ENCODE measurements at regions not wholly inside any gene's neighbourhood (a gene's known extent, or its start where the extent isn't known, plus 50 kb on each side); places are given as distances from the start of the nearest gene placed in this dataset.

DNA sequence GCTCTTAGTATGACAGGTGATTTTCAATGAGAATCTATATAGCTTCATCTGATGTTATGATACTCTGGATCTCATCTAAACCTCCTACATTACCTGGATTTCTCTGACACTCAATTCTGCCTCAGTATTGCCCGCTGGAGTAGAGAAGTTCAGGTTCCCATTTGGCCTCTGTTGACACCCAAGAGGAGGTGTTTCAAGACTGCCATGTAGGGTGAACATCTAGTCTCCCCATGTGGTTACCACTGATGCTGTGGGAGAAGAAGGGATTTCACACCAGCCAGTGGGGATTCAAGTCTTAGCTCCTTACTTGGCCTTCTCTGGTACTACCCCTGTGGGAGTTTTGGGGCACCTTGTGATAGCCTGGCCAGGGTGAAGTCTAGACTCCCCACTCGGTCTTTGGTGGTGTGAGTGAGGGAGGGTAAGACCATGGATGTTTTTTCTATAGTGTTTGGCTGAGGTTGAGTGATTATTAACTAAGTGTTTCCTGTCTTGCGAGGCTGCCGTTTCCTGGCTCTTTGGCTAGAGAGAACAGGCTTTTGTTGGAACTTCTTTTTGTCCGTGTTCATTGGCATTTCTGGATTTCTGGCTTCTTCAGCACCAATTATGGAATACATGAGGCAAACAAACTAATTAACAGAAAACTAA is 90.7 kb downstream of the RHOU start:
- Histone ChIP-seq H3K4me3 (replicated peaks in 1 of 3) (no peak overlapping the region), H3K4me1 (peaks cover 14 to 18% of the 10 kb centered on the region in 2 donors), H3K27me3 (no peaks in the 10 kb centered on the region), H3K27ac (no peak overlapping the region), H3K36me3 (no peaks in the 10 kb centered on the region), H3K9me3 (no peaks in the 10 kb centered on the region)
- 60 to 77% methylated on average over 5 of the region's 5 CpGs for WGBS, 2 donors
- no peak for DNase-seq
- intact Hi-C loops (cut with DNase I): no loop called here
- no peak for TF ChIP-seq POLR2A (IDR thresholded peaks at IDR 0.05)
- TF ChIP-seq, protein P1, sequence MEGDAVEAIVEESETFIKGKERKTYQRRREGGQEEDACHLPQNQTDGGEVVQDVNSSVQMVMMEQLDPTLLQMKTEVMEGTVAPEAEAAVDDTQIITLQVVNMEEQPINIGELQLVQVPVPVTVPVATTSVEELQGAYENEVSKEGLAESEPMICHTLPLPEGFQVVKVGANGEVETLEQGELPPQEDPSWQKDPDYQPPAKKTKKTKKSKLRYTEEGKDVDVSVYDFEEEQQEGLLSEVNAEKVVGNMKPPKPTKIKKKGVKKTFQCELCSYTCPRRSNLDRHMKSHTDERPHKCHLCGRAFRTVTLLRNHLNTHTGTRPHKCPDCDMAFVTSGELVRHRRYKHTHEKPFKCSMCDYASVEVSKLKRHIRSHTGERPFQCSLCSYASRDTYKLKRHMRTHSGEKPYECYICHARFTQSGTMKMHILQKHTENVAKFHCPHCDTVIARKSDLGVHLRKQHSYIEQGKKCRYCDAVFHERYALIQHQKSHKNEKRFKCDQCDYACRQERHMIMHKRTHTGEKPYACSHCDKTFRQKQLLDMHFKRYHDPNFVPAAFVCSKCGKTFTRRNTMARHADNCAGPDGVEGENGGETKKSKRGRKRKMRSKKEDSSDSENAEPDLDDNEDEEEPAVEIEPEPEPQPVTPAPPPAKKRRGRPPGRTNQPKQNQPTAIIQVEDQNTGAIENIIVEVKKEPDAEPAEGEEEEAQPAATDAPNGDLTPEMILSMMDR (IDR thresholded peaks at IDR 0.05): no peak

DNA sequence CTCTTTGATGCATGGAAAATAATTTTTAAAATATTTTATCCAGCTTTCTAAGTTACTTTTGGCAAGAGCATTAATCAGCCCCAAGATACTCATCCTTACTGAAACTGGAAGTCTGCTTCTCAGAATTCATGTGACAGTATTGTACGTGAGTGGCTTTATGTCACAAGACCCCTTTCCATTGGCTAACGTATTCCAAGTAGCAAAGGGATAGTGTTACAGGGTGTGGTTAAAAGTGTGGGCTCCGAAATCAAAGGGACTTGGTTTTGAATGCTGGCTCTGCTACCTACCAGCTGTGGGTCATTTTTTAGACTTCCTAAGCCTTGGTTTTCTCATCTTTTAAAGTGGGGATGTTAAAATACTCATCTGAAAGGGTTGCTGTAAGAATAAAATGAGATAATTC is 91.7 kb downstream of the RHOU start:
- H3K36me3 ChIP-seq: no peaks in the 10 kb centered on the region
- no peak overlapping the region for H3K4me3 ChIP-seq (replicated peaks in 1 of 3)
- no peaks in the 10 kb centered on the region for H3K9me3 ChIP-seq
- no peak for DNase-seq
- no peaks in the 10 kb centered on the region for H3K27me3 ChIP-seq
- intact Hi-C loops (cut with DNase I): no loop called here
- H3K27ac ChIP-seq: no peak overlapping the region
- TF ChIP-seq, protein P1 (IDR thresholded peaks at IDR 0.05): no peak
- TF ChIP-seq POLR2A (IDR thresholded peaks at IDR 0.05): no peak
- 62 to 75% methylated on average over 3 of the region's 3 CpGs for WGBS, 2 donors
- H3K4me1 ChIP-seq: peaks cover 19 to 24% of the 10 kb centered on the region in 2 donors

- no peak overlapping the region for H3K27ac ChIP-seq
- peaks cover 19 to 24% of the 10 kb centered on the region in 2 donors for H3K4me1 ChIP-seq
- no peaks in the 10 kb centered on the region for H3K27me3 ChIP-seq
- H3K36me3 ChIP-seq: no peaks in the 10 kb centered on the region
- DNase-seq: no peak
- intact Hi-C loops (cut with DNase I): no loop called here
- no peak overlapping the region for H3K4me3 ChIP-seq (replicated peaks in 1 of 3)
- H3K9me3 ChIP-seq: no peaks in the 10 kb centered on the region
- no peak for TF ChIP-seq POLR2A (IDR thresholded peaks at IDR 0.05)
- TF ChIP-seq, protein P1 (IDR thresholded peaks at IDR 0.05): no peak
Observed at GRCh38 chr1:228828151-228828550, 92.9 kb downstream of the RHOU start.

- Histone ChIP-seq H3K36me3 (no peaks in the 10 kb centered on the region), H3K4me3 (replicated peaks in 1 of 3) (no peak overlapping the region), H3K27me3 (no peaks in the 10 kb centered on the region), H3K9me3 (no peaks in the 10 kb centered on the region), H3K27ac (peak overlapping the region; percentile 58 to 77 (median 76)), H3K4me1 (peaks cover 23 to 40% of the 10 kb centered on the region in 2 donors)
- TF ChIP-seq, protein P1 (IDR thresholded peaks at IDR 0.05): peak in 4 of 6 experiments; percentile 19 to 38 (median 30)
- TF ChIP-seq POLR2A (IDR thresholded peaks at IDR 0.05): peak in 1 of 2 donors; percentile 17
- intact Hi-C loops (cut with DNase I): loop anchor here (10.0 kb wide), 1 partner anchor 154 kb away; no protein-coding TSS in a partner anchor
- peak; percentile 98 to 99 for DNase-seq
- WGBS, 2 donors: 36 to 56% methylated on average over 13 to 14 of the region's 14 CpGs
Observed at GRCh38 chr1:228830185-228830953, 95.1 kb downstream of the RHOU start.

- Histone ChIP-seq H3K4me1 (peaks cover 23 to 40% of the 10 kb centered on the region in 2 donors), H3K27me3 (no peaks in the 10 kb centered on the region), H3K27ac (peak overlapping the region; percentile 51 to 77 (median 76)), H3K36me3 (no peaks in the 10 kb centered on the region), H3K9me3 (no peaks in the 10 kb centered on the region), H3K4me3 (replicated peaks in 1 of 3) (no peak overlapping the region)
- TF ChIP-seq, protein P1 (IDR thresholded peaks at IDR 0.05): no peak
- no peak for TF ChIP-seq POLR2A (IDR thresholded peaks at IDR 0.05)
- WGBS, 2 donors: 60 to 67% methylated on average over 7 of the region's 7 CpGs
- intact Hi-C loops (cut with DNase I): loop anchor here (10.0 kb wide), 1 partner anchor 154 kb away; no protein-coding TSS in a partner anchor
- DNase-seq: no peak
Observed at GRCh38 chr1:228830954-228831481, 95.7 kb downstream of the RHOU start.
